ENCODE measurements at regions not wholly inside any gene's neighbourhood (a gene's known extent, or its start where the extent isn't known, plus 50 kb on each side); places are given as distances from the start of the nearest gene placed in this dataset.

GRCh38 chr14:78104655-78105054 lies 65.5 kb upstream of the NRXN3 start:
- Mint-ChIP-seq H3K9me3 (ENCODE audit: unreplicated experiment) (no peaks in the 10 kb centered on the region), H3K27ac (ENCODE audit: unreplicated experiment) (no peak overlapping the region), H3K36me3 (ENCODE audit: low read depth, unreplicated experiment) (no peaks in the 10 kb centered on the region), H3K4me1 (ENCODE audit: unreplicated experiment) (no peaks in the 10 kb centered on the region), H3K4me3 (ENCODE audit: unreplicated experiment) (no peak overlapping the region), H3K27me3 (ENCODE audit: unreplicated experiment) (peaks cover 3% of the 10 kb centered on the region)
- TF ChIP-seq, protein P1, sequence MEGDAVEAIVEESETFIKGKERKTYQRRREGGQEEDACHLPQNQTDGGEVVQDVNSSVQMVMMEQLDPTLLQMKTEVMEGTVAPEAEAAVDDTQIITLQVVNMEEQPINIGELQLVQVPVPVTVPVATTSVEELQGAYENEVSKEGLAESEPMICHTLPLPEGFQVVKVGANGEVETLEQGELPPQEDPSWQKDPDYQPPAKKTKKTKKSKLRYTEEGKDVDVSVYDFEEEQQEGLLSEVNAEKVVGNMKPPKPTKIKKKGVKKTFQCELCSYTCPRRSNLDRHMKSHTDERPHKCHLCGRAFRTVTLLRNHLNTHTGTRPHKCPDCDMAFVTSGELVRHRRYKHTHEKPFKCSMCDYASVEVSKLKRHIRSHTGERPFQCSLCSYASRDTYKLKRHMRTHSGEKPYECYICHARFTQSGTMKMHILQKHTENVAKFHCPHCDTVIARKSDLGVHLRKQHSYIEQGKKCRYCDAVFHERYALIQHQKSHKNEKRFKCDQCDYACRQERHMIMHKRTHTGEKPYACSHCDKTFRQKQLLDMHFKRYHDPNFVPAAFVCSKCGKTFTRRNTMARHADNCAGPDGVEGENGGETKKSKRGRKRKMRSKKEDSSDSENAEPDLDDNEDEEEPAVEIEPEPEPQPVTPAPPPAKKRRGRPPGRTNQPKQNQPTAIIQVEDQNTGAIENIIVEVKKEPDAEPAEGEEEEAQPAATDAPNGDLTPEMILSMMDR (IDR thresholded peaks at IDR 0.05; ENCODE audit: unreplicated experiment), result no peak
- DNase-seq (ENCODE audit: low spot score), result no peak

- no peak overlapping the region for H3K4me3 Mint-ChIP-seq (ENCODE audit: unreplicated experiment)
These were observed 63.8 kb upstream of the NRXN3 start for GRCh38 chr14:78106381-78106780.

GRCh38 chr14:78107166-78107565 lies 63.0 kb upstream of the NRXN3 start:
- TF ChIP-seq, protein P1 (IDR thresholded peaks at IDR 0.05; ENCODE audit: unreplicated experiment), result no peak
- Mint-ChIP-seq H3K36me3 (ENCODE audit: low read depth, unreplicated experiment) (no peaks in the 10 kb centered on the region), H3K27ac (ENCODE audit: unreplicated experiment) (no peak overlapping the region), H3K4me3 (ENCODE audit: unreplicated experiment) (no peak overlapping the region), H3K27me3 (ENCODE audit: unreplicated experiment) (peaks cover 3% of the 10 kb centered on the region), H3K9me3 (ENCODE audit: unreplicated experiment) (no peaks in the 10 kb centered on the region), H3K4me1 (ENCODE audit: unreplicated experiment) (no peaks in the 10 kb centered on the region)
- DNase-seq (ENCODE audit: low spot score), result no peak

More at GRCh38 chr14:78106381-78106780, 63.8 kb upstream of the NRXN3 start:
- DNase-seq (ENCODE audit: low spot score), result no peak
- Mint-ChIP-seq H3K36me3 (ENCODE audit: low read depth, unreplicated experiment) (no peaks in the 10 kb centered on the region), H3K9me3 (ENCODE audit: unreplicated experiment) (no peaks in the 10 kb centered on the region), H3K27ac (ENCODE audit: unreplicated experiment) (no peak overlapping the region), H3K27me3 (ENCODE audit: unreplicated experiment) (peaks cover 3% of the 10 kb centered on the region), H3K4me1 (ENCODE audit: unreplicated experiment) (no peaks in the 10 kb centered on the region)
- TF ChIP-seq, protein P1 (IDR thresholded peaks at IDR 0.05; ENCODE audit: unreplicated experiment), result no peak

DNA sequence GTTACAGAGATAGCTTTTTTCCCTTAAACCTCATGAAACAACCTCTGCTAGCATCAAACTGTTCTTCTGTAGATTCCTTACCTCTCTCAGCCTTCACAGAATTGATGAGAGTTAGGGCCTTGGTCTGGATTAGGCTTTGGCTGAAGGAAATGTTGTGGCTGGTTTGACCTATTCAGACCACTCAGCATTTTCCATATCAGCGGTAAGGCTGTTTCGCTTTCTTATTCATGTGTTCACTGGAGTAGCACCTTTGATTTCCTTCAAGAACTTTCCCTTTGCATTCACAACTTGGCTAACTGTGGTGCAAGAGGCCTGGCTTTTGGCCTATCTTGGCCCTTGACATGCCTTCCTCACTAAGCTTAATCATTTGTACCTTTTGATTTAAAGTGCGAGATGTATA lies 50.7 kb upstream of the NRXN3 start:
- H3K36me3 Mint-ChIP-seq (ENCODE audit: low read depth, unreplicated experiment), result no peaks in the 10 kb centered on the region
- no peaks in the 10 kb centered on the region for H3K27me3 Mint-ChIP-seq (ENCODE audit: unreplicated experiment)
- H3K4me1 Mint-ChIP-seq (ENCODE audit: unreplicated experiment), result no peaks in the 10 kb centered on the region
- H3K27ac Mint-ChIP-seq (ENCODE audit: unreplicated experiment), result no peak overlapping the region
- H3K4me3 Mint-ChIP-seq (ENCODE audit: unreplicated experiment), result no peak overlapping the region
- no peaks in the 10 kb centered on the region for H3K9me3 Mint-ChIP-seq (ENCODE audit: unreplicated experiment)
- DNase-seq (ENCODE audit: low spot score), result no peak
- TF ChIP-seq, protein P1 (IDR thresholded peaks at IDR 0.05; ENCODE audit: unreplicated experiment), result no peak
